ENCODE measurements at regions not wholly inside any gene's neighbourhood (a gene's known extent, or its start where the extent isn't known, plus 50 kb on each side); places are given as distances from the start of the nearest gene placed in this dataset.
"Not testable (repeated sequence)": the region's sequence is repeated elsewhere in the genome, so short reads cannot be mapped to it uniquely, and the experiment has no call there.

DNA sequence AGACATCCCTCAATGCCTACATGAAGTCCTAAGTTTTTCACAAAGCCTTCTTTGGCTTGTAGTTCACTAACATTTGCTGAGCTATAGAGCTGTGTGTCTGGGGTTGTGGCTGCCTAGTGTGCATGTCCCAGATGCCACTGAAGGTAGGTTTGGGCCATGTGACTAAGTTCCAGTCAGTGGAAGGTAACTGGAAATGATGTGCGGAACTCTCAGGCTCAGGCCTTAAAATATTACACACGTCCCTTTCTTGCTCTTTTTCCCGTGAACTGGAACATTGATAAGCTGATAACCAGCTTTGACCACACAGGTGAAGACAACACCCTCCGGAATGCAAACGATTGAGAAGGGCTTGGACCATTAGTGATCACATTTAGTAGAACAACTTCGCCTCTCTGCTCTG is 358.1 kb downstream of the GATA3 start:
- ATAC-seq (no peak), DNase-seq (ENCODE audit: low spot score) (no peak)

GRCh38 chr10:8415029-8415428 is 360.5 kb downstream of the GATA3 start:
- DNase-seq (ENCODE audit: low spot score); ATAC-seq: not testable (repeated sequence)

DNA sequence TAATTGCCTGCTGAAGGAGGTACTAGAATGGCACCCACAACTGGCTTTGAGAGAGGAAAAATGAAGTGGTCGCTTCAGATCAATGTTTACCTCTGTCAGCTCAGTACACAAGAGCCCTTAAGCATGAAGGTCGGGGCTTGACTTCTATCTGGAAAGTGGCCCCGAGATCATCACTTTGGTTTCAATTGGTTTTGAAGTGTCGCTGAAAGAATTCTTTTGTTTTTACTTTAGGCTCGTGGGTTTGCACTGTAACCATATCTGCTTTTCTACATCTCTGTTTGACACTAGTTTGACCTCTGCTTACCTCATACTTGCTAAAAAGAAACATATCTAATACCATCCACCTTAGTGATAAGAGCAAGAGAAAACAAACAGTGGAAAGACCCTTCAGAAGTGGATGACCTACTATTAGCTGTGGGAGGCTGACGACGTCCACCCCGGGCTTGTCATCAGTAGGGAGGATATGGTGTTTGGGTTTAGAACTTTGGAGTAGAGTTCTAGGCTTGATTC is 361.8 kb downstream of the GATA3 start:
- DNase-seq (ENCODE audit: low spot score) (no peak), ATAC-seq (no peak)

DNA sequence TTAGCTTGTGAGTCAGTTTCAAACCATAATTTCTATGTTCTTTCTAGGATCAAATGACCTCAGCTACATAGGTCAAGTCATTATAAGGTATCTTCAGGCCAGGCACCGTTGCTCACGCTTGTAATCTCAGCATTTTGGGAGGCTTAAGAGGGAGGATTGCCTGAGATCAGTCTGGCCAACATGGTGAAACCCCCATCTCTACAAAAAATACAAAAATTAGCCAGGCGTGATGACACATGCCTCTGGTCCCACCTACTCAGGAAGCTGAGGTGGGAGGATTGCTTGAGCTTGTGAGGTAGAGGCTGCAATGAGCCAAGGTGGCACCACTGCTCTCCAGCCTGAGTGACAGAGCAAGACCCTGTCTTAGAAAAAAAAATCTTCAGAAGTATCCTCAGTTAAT is 362.3 kb downstream of the GATA3 start:
- DNase-seq (ENCODE audit: low spot score) (no peak), ATAC-seq (no peak)

- no peak for ATAC-seq
- no peak for DNase-seq (ENCODE audit: low spot score)
Observed at GRCh38 chr10:8417631-8418030, 363.1 kb downstream of the GATA3 start.

GRCh38 chr10:8418631-8419030 is 364.1 kb downstream of the GATA3 start:
- no peak for ATAC-seq
- no peak for DNase-seq (ENCODE audit: low spot score)

DNA sequence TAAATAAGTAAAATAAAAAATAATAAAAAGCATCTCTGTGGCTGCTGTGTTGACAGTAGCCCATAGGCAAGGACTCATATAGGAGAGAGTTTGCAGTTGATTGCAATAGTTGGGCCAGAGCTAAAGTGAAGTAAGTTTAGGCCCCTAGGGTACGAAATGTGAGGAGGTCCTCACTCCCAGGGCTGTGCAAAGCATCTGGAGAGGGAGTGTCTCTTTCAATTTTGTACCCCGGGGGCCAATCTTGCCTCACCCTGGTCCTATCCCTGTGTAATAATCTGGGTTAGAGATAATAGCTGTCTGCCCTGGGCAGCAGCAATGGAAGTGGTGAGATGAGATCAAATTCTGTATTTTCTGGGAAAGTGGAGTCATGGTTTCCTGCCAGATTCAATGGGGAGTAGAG is 365.7 kb downstream of the GATA3 start:
- DNase-seq (ENCODE audit: low spot score) (no peak), ATAC-seq (no peak)

DNA sequence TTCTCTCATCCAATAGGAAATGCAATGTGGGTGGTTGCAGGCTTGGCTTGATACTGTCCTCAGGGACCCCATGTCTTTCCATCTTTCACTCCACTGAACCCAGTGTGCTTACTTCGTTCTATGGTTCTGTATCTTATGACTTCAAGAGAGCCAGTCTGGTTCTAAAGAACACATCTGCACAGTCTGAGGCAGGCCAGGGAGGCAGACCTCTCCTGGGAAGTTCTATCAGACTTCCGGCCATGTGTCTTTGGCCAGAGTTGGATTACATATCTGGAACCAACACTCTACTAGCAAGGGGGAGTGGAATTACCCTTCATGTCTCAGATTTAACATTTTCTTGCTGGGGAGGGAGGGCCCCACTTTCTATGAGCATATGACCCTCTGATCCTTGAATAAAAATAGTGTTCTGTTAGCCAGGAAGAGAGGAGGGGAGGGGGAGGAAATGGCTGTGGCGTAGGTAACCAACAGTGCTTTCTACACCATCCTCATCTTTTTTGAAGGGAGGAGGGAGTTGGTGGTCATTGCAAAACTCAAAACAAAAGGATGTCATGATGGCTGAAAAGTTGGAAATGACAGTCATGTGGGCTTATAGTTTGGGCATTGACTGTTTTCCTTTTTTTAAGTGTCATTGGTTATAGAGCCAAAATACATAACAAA is 370.2 kb downstream of the GATA3 start:
- no peak for ATAC-seq
- DNase-seq (ENCODE audit: low spot score), result no peak

DNA sequence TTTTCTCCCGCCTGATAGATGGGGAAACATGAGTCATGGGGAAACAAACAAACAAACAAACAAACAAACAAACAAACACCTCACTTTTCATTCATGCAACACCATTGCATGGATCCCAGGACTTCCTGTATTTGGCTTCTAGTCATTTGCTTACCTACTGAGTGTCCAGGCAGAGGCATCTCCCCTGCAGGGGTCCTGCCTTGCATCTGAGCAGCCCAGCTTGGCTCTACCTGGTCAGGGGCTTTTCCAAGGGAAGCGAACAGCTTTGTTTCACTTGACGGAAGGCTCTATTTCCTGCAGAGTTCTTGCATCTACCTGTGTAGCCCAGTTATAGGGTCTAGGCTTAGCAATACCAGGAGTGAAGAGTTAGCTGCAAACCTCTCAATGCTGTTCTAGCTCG is 374.2 kb downstream of the GATA3 start:
- ATAC-seq, result no peak

DNA sequence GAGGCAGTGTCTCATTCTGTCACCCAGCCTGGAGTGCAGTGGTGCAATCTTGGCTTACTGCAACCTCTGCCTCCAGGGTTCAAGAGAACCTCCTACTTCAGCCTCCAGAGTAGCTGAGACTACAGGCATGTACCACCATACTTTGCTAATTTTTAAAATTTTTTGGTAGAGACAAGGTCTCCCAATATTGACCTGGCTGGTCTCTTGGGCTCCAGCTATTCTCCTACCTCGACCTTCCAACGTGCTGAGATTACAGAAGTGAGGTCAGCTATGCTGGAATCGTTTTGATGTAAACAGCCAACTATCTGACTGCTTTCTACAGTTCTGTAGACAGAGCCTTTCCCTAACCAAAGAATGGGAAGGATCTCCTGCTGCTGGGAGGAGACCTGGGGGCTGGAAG is 375.8 kb downstream of the GATA3 start:
- ATAC-seq (no peak), DNase-seq (ENCODE audit: low spot score) (no peak)

More for the DNA sequence above, 374.2 kb downstream of the GATA3 start:
- no peak for DNase-seq (ENCODE audit: low spot score)

GRCh38 chr10:8431511-8431910 is 377.0 kb downstream of the GATA3 start:
- ATAC-seq, result no peak
- DNase-seq (ENCODE audit: low spot score), result no peak

DNA sequence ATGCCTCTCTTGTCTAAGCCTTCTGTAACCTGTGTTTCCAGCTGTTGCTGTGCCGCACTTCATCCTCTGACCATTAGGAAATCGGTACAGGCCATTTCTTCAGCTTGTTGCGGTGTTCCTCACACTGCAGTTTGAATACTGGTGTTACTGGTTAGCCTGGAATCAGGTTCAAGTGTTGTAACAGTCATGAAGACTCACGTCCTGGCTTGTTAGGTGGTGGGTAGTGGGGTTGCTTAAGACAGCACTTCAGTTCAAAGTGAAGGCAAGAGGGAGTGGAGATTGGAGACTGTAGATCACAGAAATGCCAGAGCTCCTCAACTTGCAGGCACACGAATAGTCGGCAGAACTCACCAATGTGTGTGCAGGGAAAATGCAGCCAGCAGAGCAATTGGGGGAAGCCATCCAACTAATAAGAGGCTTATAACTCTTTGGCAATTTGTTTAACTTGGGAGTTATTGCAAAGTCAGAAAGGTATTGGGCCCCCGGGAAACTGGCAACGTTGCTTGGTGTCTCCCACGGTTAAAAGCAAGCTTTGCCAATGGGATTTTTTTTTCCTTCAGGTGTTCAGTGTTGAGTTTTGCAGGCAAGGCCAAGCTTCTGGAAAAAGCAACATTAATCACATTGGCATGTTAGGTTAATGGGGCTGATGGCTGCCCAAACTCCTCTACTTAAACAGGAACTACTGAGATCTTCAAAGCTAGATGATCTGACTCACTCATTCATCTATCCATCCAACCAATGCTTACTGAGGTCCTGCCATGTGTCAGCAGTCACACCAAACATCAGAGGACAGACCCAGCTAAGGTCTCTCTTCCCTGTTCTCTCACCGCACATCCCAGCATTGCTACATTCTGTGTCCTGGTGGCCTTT is 380.9 kb downstream of the GATA3 start:
- ATAC-seq (no peak), DNase-seq (ENCODE audit: low spot score) (no peak)

GRCh38 chr10:8437896-8438295 is 383.4 kb downstream of the GATA3 start:
- no peak for ATAC-seq
- DNase-seq (ENCODE audit: low spot score), result no peak

DNA sequence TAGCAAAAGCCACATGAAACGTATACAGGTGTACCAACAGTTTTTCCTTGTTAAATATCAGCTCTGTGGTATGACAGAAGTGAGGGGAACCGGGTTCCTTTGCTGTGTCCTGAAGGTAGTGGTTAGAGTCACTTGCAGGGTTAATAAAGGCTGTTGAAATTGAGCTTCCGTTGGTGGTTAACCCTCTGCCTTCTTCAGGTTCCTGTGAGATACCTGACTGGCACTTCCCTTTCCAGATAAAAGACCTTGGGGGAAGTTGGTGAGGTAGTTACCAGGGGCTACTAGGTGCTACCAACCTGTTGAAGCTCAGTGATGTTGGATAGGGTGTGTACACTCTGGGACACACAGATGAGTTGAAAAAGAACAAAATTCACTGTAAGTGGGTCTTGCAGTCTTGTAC is 384.1 kb downstream of the GATA3 start:
- no peak for ATAC-seq

DNA sequence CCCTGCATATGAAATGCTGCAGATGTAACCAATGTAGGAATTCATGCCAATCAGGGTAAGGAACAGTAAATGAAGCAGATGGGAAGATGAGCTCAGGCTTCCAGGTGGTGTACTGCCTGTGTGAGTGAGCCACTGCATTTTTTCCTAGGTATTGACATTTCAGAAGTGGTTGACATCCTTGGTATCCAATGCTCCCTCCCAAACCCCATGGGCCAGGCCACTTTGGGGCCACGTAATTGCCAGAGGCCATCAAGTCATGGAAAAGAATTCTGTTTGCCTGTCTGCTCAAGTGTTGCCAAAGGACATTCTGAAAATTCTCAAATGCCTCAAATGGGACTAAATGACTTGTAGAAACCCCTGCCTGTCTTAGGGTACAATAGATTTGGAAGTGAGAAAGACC is 384.6 kb downstream of the GATA3 start:
- no peak for ATAC-seq
- DNase-seq (ENCODE audit: low spot score), result no peak

More for the DNA sequence above, 384.1 kb downstream of the GATA3 start:
- DNase-seq (ENCODE audit: low spot score), result no peak

GRCh38 chr10:8444630-8445029 is 390.1 kb downstream of the GATA3 start:
- ATAC-seq (no peak), DNase-seq (ENCODE audit: low spot score) (no peak)

GRCh38 chr10:8445353-8445752 is 390.9 kb downstream of the GATA3 start:
- ATAC-seq (no peak), DNase-seq (ENCODE audit: low spot score) (no peak)

- ATAC-seq (no peak), DNase-seq (ENCODE audit: low spot score) (no peak)
Observed at GRCh38 chr10:8449909-8450308, 395.4 kb downstream of the GATA3 start.

DNA sequence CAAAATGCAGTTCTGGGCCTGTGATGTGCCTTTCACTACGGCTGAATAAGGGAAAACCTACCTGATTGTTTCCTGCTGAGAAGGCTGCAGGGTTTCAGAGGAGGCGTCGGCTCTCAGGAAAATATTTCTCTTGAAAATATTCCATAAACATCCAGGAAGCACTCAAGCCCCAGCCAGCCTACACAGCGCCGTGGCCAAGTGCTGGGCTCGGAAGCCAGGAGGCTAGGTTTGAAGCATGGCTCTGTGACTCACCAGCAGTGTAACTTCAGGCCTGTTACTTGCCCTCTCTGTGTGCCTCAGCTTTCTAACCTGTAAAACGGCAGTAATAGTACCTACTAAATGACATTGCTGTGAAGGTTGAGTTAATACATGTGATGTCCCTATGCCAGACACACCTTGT is 399.1 kb downstream of the GATA3 start:
- DNase-seq (ENCODE audit: low spot score), result no peak
- no peak for ATAC-seq

GRCh38 chr10:8454357-8454756 is 399.9 kb downstream of the GATA3 start:
- no peak for ATAC-seq
- DNase-seq (ENCODE audit: low spot score), result no peak

DNA sequence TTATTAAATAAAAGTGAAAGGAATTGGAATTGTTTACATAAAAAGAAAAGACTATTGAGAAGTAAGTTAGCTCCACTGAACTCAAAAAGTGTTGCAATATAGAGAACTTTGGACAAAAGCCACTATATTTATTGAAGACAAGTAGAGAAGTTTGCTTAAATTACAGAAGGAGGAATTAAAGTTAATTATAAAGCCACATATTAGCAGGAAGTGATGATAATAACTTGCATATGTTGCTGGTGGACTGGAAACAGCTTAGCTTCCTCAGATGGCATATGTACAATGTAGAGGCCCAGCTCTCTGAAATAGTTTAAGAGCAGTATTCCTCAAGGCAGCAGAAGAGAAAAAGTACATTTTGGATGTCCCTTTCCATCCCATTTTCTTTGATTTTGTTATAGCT is 400.7 kb downstream of the GATA3 start:
- no peak for DNase-seq (ENCODE audit: low spot score)
- no peak for ATAC-seq

DNA sequence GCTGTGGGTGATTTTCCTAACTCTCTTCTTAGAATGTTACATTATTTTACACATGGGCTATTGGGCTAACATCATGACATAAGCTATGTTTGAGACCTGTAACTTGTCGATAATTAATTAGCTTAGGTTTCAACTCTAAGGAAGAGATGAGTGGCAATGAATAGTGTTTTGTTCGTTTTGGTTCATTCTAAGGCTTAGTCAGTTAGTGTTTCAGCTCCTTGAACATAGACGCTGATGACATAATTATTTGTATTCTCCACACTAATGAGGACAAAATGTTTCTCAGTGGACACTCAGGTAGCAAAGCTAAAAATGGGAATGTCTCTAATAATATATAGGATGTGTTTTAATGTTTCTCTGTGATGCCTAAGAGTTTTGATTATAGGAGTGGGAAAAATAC is 401.9 kb downstream of the GATA3 start:
- DNase-seq (ENCODE audit: low spot score) (no peak), ATAC-seq (no peak)

Measured in left lobe of liver (tissue), 2 donors.